IMR-90 (cell line): ENCODE measurements at regions not wholly inside any gene's neighbourhood (a gene's known extent, or its start where the extent isn't known, plus 50 kb on each side); places are given as distances from the start of the nearest gene placed in this dataset.

Source experiments
- ATAC-seq: fragments of 200-7000 bp; cut with Tn5 transposase; 2 replicates; pipeline ENCODE4 v1.9.1; 2020; ENCODE audit warnings: low read depth, mild to moderate bottlenecking, moderate library complexity
- BruUV-seq: library from RNA; stranded (reverse); fragments of 400-500 nt; replicated peaks from 2 replicates; lab custom pipeline; 2021; lab: Mats Ljungman, UMichigan
- CTCF ChIA-PET: fragments of 300-600 bp; formaldehyde crosslinking; extraction: SDS; loops from one replicate; lab custom pipeline; 2021; ENCODE audit warnings: antibody characterized with exemption; lab: Yijun Ruan, JAX
- POLR2A ChIA-PET: fragments of 300-600 bp; sonication (Branson Sonifier 250); formaldehyde crosslinking; loops from one replicate; lab custom pipeline; 2022; ENCODE audit warnings: antibody characterized with exemption; ENCODE audit not compliant: unreplicated experiment; lab: Charles Lee
- DNase-seq: peaks from one replicate; pipeline ENCODE4 v3.0.0; 2013
- H2AFZ ChIP-seq: replicated peaks from 2 replicates; pipeline ENCODE3; 2013; ENCODE audit warnings: low read length, mild to moderate bottlenecking; ENCODE audit not compliant: poor library complexity
- H2AK5ac ChIP-seq: 2 replicates; pipeline ENCODE4 v1.6.1; 2013; ENCODE audit warnings: low read depth, low read length, inconsistent platforms
- H2AK9ac ChIP-seq: replicated peaks from 2 replicates; pipeline ENCODE3; 2013; ENCODE audit warnings: mild to moderate bottlenecking, low read depth, low read length, moderate library complexity; ENCODE audit not compliant: poor library complexity
- H2BK120ac ChIP-seq: 2 replicates; pipeline ENCODE4 v1.6.1; 2013; ENCODE audit warnings: low read depth, low read length, inconsistent platforms
- H2BK15ac ChIP-seq: 3 replicates; pipeline ENCODE4 v1.6.1; 2013; ENCODE audit warnings: low read depth, low read length, inconsistent platforms
- H2BK20ac ChIP-seq: 2 replicates; pipeline ENCODE4 v1.6.1; 2013; ENCODE audit warnings: low read depth, mild to moderate bottlenecking, inconsistent platforms, low read length, moderate library complexity
- H2BK5ac ChIP-seq: 2 replicates; pipeline ENCODE4 v1.6.1; 2013; ENCODE audit warnings: mild to moderate bottlenecking, low read depth, low read length, inconsistent platforms; ENCODE audit not compliant: poor library complexity, severe bottlenecking
- H3K14ac ChIP-seq: replicated peaks from 2 replicates; pipeline ENCODE4 v1.6.1; 2013; ENCODE audit warnings: low read depth, low read length, inconsistent platforms
- H3K18ac ChIP-seq: 2 replicates; pipeline ENCODE4 v1.6.1; 2013; ENCODE audit warnings: low read depth, low read length, control low read depth
- H3K23ac ChIP-seq: 2 replicates; pipeline ENCODE4 v1.6.1; 2013; ENCODE audit warnings: low read depth, low read length, inconsistent platforms
- H3K27ac ChIP-seq: 2 replicates; pipeline ENCODE4 v1.5.1; 2013; ENCODE audit warnings: mild to moderate bottlenecking, control low read depth, low read length; ENCODE audit not compliant: insufficient read depth
- H3K27me3 ChIP-seq: 2 replicates; pipeline ENCODE4 v1.6.1; 2013; ENCODE audit warnings: low read length; ENCODE audit not compliant: control insufficient read depth, insufficient read depth
- H3K36me3 ChIP-seq: 2 replicates; pipeline ENCODE4 v1.6.1; 2013; ENCODE audit warnings: low read length, mixed read lengths; ENCODE audit not compliant: control insufficient read depth, insufficient read depth
- H3K4ac ChIP-seq: 2 replicates; pipeline ENCODE4 v1.6.1; 2013; ENCODE audit warnings: low read depth, low read length, inconsistent platforms
- H3K4me1 ChIP-seq: 2 replicates; pipeline ENCODE4 v1.6.1; 2013; ENCODE audit warnings: low read length, mixed read lengths; ENCODE audit not compliant: control insufficient read depth, insufficient read depth
- H3K4me2 ChIP-seq: 2 replicates; pipeline ENCODE4 v1.6.1; 2013; ENCODE audit warnings: low read depth, mild to moderate bottlenecking, control low read depth, low read length, moderate library complexity
- H3K4me3 ChIP-seq: 2 replicates; pipeline ENCODE4 v1.5.1; 2013; ENCODE audit warnings: low read depth, mild to moderate bottlenecking, control low read depth, low read length, moderate library complexity; ENCODE audit not compliant: insufficient read depth
- H3K56ac ChIP-seq: 2 replicates; pipeline ENCODE4 v1.6.1; 2013; ENCODE audit warnings: low read length, inconsistent platforms; ENCODE audit not compliant: insufficient read depth; ENCODE audit errors: extremely low read depth
- H3K79me1 ChIP-seq, 2 experiments: 2 replicates each; pipeline ENCODE4 v1.6.1; 2013; ENCODE audit warnings: low read length in 2 of 2, inconsistent platforms in 1 of 2, low read depth in 1 of 2
- H3K9ac ChIP-seq: 2 replicates; pipeline ENCODE4 v1.6.1; 2013; ENCODE audit warnings: low read depth, low read length, control low read depth
- H3K9me1 ChIP-seq: 2 replicates; pipeline ENCODE4 v1.6.1; 2013; ENCODE audit warnings: low read length, inconsistent platforms; ENCODE audit not compliant: insufficient read depth
- H3K9me3 ChIP-seq: 2 replicates; pipeline ENCODE4 v1.6.1; 2013; ENCODE audit warnings: low read length; ENCODE audit not compliant: control insufficient read depth, insufficient read depth
- H4K20me1 ChIP-seq: 2 replicates; pipeline ENCODE4 v1.6.1; 2013; ENCODE audit warnings: low read length, inconsistent platforms; ENCODE audit not compliant: insufficient read depth
- H4K5ac ChIP-seq: 2 replicates; pipeline ENCODE4 v1.6.1; 2013; ENCODE audit warnings: mild to moderate bottlenecking, low read depth, low read length, control low read depth
- H4K8ac ChIP-seq, 2 experiments: 2 replicates each; pipeline ENCODE4 v1.6.1; 2013; ENCODE audit warnings: low read depth in 2 of 2, low read length in 2 of 2, control low read depth in 1 of 2, inconsistent platforms in 1 of 2
- H4K91ac ChIP-seq: 2 replicates; pipeline ENCODE4 v1.6.1; 2013; ENCODE audit warnings: low read depth, low read length, inconsistent platforms; ENCODE audit not compliant: insufficient read depth
- CHD1 ChIP-seq: IDR thresholded peaks from 2 replicates; pipeline ENCODE4 v1.6.1; 2012; ENCODE audit warnings: low read depth, low read length, improper control_type of control experiment
- ELK1 ChIP-seq: fragments of 150-350 bp; IDR thresholded peaks from 2 replicates; pipeline ENCODE4 v1.6.1; 2016; ENCODE audit warnings: low read depth, mild to moderate bottlenecking, low read length, moderate library complexity, borderline replicate concordance
- FOS ChIP-seq: fragments of 150-350 bp; IDR thresholded peaks from 2 replicates; pipeline ENCODE4 v1.6.1; 2016; ENCODE audit warnings: low read depth, low read length
- MAFK ChIP-seq: IDR thresholded peaks from 2 replicates; pipeline ENCODE4 v1.6.1; 2012; ENCODE audit warnings: low read depth, low read length, improper control_type of control experiment
- MAZ ChIP-seq: IDR thresholded peaks from 2 replicates; pipeline ENCODE4 v1.6.1; 2012; ENCODE audit warnings: low read depth, mild to moderate bottlenecking, low read length, improper control_type of control experiment, moderate library complexity, borderline replicate concordance
- MXI1 ChIP-seq: IDR thresholded peaks from 2 replicates; pipeline ENCODE4 v1.6.1; 2012; ENCODE audit warnings: low read depth, mild to moderate bottlenecking, low read length, moderate library complexity, borderline replicate concordance
- POLR2A ChIP-seq: IDR thresholded peaks from 2 replicates; pipeline ENCODE4 v1.6.1; 2012; ENCODE audit warnings: mild to moderate bottlenecking, low read depth, low read length
- RAD21 ChIP-seq: IDR thresholded peaks from 2 replicates; pipeline ENCODE4 v1.6.1; 2012; ENCODE audit warnings: low read length, improper control_type of control experiment
- RCOR1 ChIP-seq: IDR thresholded peaks from 2 replicates; pipeline ENCODE4 v1.6.1; 2012; ENCODE audit warnings: mild to moderate bottlenecking, low read length, improper control_type of control experiment; ENCODE audit not compliant: insufficient replicate concordance
- RFX5 ChIP-seq: IDR thresholded peaks from 2 replicates; pipeline ENCODE4 v1.8.0; 2012; ENCODE audit warnings: low read depth, mild to moderate bottlenecking, low read length, moderate library complexity
- USF2 ChIP-seq: fragments of 150-350 bp; IDR thresholded peaks from 2 replicates; pipeline ENCODE4 v1.6.1; 2017; ENCODE audit warnings: mild to moderate bottlenecking, antibody characterized with exemption, low read length, low read depth
- WGBS, 2 experiments: methylation state at CpG; one replicate each; pipeline versions ENCODE4 v1.1.5 to v1.1.7; 2013; ENCODE audit warnings: missing lambda C conversion rate in 2 of 2; ENCODE audit not compliant: insufficient read length in 1 of 2; ENCODE audit errors: extremely low coverage in 2 of 2; 5-methylcytosine and 5-hydroxymethylcytosine counted together
- dilution Hi-C: fragments of 300-500 bp; cut with HindIII; formaldehyde crosslinking; loops from one replicate; pipeline ENCODE4 v1.14.3; 2018; ENCODE audit warnings: low sequenced_read_pairs; ENCODE audit not compliant: unreplicated experiment
- in situ Hi-C: fragments of 300-500 bp; cut with MboI; formaldehyde crosslinking; loops from 3 replicates; pipeline ENCODE4 v1.14.3; 2019; ENCODE audit warnings: low sequenced_read_pairs, inconsistent platforms, mixed read lengths
- intact Hi-C: fragments of 100-400 bp; cut with micrococcal nuclease; formaldehyde crosslinking; loops from 2 replicates; pipeline ENCODE4 v1.10.0; 2022

GRCh38 chr20:24199501-24199900, 210.9 kb upstream of the GGTLC1 start:
- Histone ChIP-seq H3K27ac (no peak overlapping the region), H3K23ac (no peak overlapping the region), H2AK9ac (no peak overlapping the region), H2BK5ac (no peak overlapping the region), H3K79me1 (no peaks in the 10 kb centered on the region), H3K4me1 (no peaks in the 10 kb centered on the region), H2AK5ac (no peak overlapping the region), H3K9ac (no peak overlapping the region), H3K9me3 (no peaks in the 10 kb centered on the region), H3K9me1 (no peaks in the 10 kb centered on the region), H2AFZ (no peak overlapping the region), H3K4ac (no peak overlapping the region), H4K5ac (no peak overlapping the region), H2BK20ac (no peak overlapping the region), H2BK15ac (no peak overlapping the region), H3K56ac (no peak overlapping the region), H4K20me1 (no peaks in the 10 kb centered on the region; the same call in 1 of the 2 replicates), H3K14ac (no peak overlapping the region), H3K4me2 (no peak overlapping the region), H2BK120ac (no peak overlapping the region), H3K18ac (no peak overlapping the region), H3K36me3 (no peaks in the 10 kb centered on the region), H3K27me3 (no peaks in the 10 kb centered on the region), H4K91ac (no peak overlapping the region), H4K8ac (no peak overlapping the region), H3K4me3 (no peak overlapping the region)
- intact Hi-C loops (no loop called here), dilution Hi-C loops (no loop called here), in situ Hi-C loops (no loop called here)
- ATAC-seq = no peak
- WGBS, 2 experiments = 67% methylated on average over 1 of the region's 6 CpGs; no CpG with 5 or more reads in 1 of the 2 experiments
- no peak for TF ChIP-seq RAD21
- no peak for TF ChIP-seq POLR2A
- TF ChIP-seq MAFK = no peak
- TF ChIP-seq RCOR1 = no peak
- no peak for TF ChIP-seq USF2
- no peak for TF ChIP-seq MAZ
- no peak for TF ChIP-seq FOS
- no peak for TF ChIP-seq RFX5
- no peak for TF ChIP-seq MXI1
- TF ChIP-seq ELK1 = no peak
- no peak for TF ChIP-seq CHD1
- CTCF ChIA-PET = no interaction called here
- no TSS peak for BruUV-seq
- POLR2A ChIA-PET = no interaction called here
- DNase-seq = no peak
